HL-60 (cell line): ENCODE measurements at regions not wholly inside any gene's neighbourhood (a gene's known extent, or its start where the extent isn't known, plus 50 kb on each side); places are given as distances from the start of the nearest gene placed in this dataset.

Experiments
- DNase-seq, 2 experiments: peaks; one replicate each; pipeline ENCODE4 v3.0.0-alpha.2; 2010 to 2020; ENCODE audit warnings: low read depth in 1 of 2, low spot score in 1 of 2
- H3K27ac ChIP-seq: fragments of 250-450 bp; sonication (Bioruptor Pico); replicated peaks from 2 replicates; pipeline ENCODE4 v1.5.1; 2020; ENCODE audit warnings: mild to moderate bottlenecking, moderate library complexity
- H3K27me3 ChIP-seq: fragments of 250-450 bp; sonication (Bioruptor Pico); 2 replicates; pipeline ENCODE4 v1.5.1; 2021; ENCODE audit warnings: mild to moderate bottlenecking, moderate library complexity; ENCODE audit not compliant: insufficient read depth, poor library complexity, severe bottlenecking
- H3K4me3 ChIP-seq: replicated peaks from 2 replicates; pipeline ENCODE4 v1.5.1; 2011; ENCODE audit warnings: mild to moderate bottlenecking, control low read depth, low read length; ENCODE audit not compliant: insufficient read depth
- GABPA ChIP-seq: IDR thresholded peaks from 2 replicates; pipeline ENCODE4 v1.6.1; 2012; ENCODE audit warnings: low read depth
- POLR2AphosphoS5 ChIP-seq: IDR thresholded peaks from 2 replicates; pipeline ENCODE4 v1.6.1; 2012; ENCODE audit warnings: low read depth
- SPI1 ChIP-seq: IDR thresholded peaks from 2 replicates; pipeline ENCODE4 v1.6.1; 2012; ENCODE audit warnings: low read depth, mild to moderate bottlenecking, borderline replicate concordance
- TF ChIP-seq, protein P1 (sequence below): IDR thresholded peaks from 2 replicates; pipeline ENCODE4 v1.6.1; 2012; ENCODE audit warnings: low read depth; ENCODE audit not compliant: insufficient replicate concordance
- TF ChIP-seq, protein P2 (sequence below): IDR thresholded peaks from one replicate; pipeline ENCODE4 v1.5.1; 2011; ENCODE audit warnings: low read length, control low read depth, inconsistent platforms; ENCODE audit not compliant: insufficient read depth

DNA sequence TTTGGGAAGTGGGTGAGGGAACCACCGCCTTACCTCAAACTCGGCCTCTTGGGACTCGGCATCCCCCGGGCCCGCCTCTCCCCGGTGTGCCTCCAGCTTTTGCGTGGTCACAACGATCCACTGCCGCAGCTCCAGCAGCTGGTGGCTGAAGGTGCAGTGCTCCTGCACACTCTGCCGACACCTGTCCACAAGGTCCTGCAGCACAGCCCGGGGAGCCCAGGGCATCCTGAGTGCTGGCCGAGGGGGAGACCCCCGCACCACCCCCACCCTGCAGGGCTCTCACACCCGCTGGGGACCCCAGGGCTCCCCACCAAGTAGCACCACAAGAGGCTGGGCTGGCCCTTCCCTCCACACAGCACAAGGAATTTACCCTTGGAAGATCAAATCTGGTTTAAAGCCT lies 76.6 kb downstream of the SYNE3 start:
- TF ChIP-seq, protein P1, sequence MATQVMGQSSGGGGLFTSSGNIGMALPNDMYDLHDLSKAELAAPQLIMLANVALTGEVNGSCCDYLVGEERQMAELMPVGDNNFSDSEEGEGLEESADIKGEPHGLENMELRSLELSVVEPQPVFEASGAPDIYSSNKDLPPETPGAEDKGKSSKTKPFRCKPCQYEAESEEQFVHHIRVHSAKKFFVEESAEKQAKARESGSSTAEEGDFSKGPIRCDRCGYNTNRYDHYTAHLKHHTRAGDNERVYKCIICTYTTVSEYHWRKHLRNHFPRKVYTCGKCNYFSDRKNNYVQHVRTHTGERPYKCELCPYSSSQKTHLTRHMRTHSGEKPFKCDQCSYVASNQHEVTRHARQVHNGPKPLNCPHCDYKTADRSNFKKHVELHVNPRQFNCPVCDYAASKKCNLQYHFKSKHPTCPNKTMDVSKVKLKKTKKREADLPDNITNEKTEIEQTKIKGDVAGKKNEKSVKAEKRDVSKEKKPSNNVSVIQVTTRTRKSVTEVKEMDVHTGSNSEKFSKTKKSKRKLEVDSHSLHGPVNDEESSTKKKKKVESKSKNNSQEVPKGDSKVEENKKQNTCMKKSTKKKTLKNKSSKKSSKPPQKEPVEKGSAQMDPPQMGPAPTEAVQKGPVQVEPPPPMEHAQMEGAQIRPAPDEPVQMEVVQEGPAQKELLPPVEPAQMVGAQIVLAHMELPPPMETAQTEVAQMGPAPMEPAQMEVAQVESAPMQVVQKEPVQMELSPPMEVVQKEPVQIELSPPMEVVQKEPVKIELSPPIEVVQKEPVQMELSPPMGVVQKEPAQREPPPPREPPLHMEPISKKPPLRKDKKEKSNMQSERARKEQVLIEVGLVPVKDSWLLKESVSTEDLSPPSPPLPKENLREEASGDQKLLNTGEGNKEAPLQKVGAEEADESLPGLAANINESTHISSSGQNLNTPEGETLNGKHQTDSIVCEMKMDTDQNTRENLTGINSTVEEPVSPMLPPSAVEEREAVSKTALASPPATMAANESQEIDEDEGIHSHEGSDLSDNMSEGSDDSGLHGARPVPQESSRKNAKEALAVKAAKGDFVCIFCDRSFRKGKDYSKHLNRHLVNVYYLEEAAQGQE = no peak
- TF ChIP-seq, protein P2, sequence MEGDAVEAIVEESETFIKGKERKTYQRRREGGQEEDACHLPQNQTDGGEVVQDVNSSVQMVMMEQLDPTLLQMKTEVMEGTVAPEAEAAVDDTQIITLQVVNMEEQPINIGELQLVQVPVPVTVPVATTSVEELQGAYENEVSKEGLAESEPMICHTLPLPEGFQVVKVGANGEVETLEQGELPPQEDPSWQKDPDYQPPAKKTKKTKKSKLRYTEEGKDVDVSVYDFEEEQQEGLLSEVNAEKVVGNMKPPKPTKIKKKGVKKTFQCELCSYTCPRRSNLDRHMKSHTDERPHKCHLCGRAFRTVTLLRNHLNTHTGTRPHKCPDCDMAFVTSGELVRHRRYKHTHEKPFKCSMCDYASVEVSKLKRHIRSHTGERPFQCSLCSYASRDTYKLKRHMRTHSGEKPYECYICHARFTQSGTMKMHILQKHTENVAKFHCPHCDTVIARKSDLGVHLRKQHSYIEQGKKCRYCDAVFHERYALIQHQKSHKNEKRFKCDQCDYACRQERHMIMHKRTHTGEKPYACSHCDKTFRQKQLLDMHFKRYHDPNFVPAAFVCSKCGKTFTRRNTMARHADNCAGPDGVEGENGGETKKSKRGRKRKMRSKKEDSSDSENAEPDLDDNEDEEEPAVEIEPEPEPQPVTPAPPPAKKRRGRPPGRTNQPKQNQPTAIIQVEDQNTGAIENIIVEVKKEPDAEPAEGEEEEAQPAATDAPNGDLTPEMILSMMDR = no peak
- TF ChIP-seq GABPA (no peak), POLR2AphosphoS5 (no peak), SPI1 (no peak)
- Histone ChIP-seq H3K4me3 (no peak overlapping the region), H3K27me3 (no peaks in the 10 kb centered on the region), H3K27ac (no peak overlapping the region)
- DNase-seq = no peak

DNA sequence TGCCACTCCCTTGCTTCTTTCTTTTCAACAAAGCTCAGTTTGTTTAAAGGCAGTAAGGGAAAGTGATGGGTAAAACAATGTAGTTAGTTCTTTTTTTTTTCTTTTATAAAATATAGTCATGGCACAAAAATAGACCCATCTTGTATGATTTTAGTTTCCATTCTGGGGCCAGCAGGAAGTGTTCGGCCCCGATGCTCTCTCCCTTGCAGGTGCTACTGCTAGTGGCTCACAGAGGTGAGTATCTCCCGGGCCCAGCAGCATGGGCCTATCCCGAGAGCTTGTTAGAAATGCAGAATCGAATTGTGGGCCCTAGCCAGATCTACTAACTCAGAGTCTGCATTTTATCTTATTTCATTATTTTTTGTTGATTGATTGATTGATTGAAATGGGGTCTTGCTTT lies 78.7 kb downstream of the SYNE3 start:
- Histone ChIP-seq H3K27me3 (no peaks in the 10 kb centered on the region), H3K27ac (no peak overlapping the region), H3K4me3 (no peak overlapping the region)
- no peak for DNase-seq
- TF ChIP-seq, protein P2 = no peak

DNA sequence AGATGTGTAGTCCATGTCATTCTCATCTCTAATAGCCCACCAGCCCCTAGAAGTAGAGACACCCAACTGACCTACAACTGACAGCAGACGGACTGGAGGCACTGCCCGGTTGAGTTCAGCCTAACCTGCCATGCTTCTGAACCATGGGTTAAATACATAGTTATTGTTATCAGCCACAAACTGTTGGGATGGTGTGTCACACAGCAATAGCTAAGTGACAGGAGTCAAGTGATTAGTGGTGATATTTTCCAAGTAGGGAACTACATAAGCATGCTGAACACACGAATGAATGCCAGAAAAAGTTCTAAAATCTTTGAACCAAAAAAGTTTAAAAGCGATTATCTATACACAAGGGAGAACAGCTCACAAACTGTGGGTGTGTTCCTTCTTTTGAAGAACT lies 80.1 kb downstream of the SYNE3 start:
- DNase-seq = no peak
- no peak overlapping the region for H3K27ac ChIP-seq
- TF ChIP-seq, protein P1 = no peak
- TF ChIP-seq SPI1 (no peak), POLR2AphosphoS5 (no peak), GABPA (no peak)
- TF ChIP-seq, protein P2 = no peak
- no peak overlapping the region for H3K4me3 ChIP-seq
- no peaks in the 10 kb centered on the region for H3K27me3 ChIP-seq

DNA sequence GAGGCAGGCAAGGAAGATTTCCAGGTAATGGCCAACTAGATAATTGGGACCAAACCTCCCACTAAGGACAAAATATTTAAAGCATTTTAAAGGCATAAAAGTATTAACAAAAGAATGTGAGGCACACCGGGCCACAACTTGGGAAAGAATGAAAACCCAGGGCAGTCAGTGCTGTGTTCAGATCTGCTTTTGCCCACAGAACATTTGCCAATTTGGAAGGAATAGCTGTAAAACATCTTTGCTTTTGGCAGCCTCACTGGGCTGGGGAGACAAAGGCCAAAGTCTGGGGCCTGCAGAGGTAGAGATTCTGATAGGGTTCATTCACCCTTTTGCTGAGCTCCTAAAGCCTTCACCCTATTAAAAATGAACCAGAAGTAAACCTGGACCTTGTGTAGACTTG lies 82.3 kb downstream of the SYNE3 start:
- no peak for DNase-seq
- TF ChIP-seq GABPA (no peak), POLR2AphosphoS5 (no peak), SPI1 (no peak)
- TF ChIP-seq, protein P1 = no peak
- TF ChIP-seq, protein P2 = no peak
- no peak overlapping the region for H3K27ac ChIP-seq
- H3K4me3 ChIP-seq = no peak overlapping the region
- H3K27me3 ChIP-seq = no peaks in the 10 kb centered on the region
